GOT3 (cell line): ENCODE measurements at regions not wholly inside any gene's neighbourhood (a gene's known extent, or its start where the extent isn't known, plus 50 kb on each side); places are given as distances from the start of the nearest gene placed in this dataset.

Experiments used
- DNase-seq: peaks from one replicate; lab custom pipeline; 2025; ENCODE audit warnings: mixed read lengths; lab: John Stamatoyannopoulos, UW

DNA sequence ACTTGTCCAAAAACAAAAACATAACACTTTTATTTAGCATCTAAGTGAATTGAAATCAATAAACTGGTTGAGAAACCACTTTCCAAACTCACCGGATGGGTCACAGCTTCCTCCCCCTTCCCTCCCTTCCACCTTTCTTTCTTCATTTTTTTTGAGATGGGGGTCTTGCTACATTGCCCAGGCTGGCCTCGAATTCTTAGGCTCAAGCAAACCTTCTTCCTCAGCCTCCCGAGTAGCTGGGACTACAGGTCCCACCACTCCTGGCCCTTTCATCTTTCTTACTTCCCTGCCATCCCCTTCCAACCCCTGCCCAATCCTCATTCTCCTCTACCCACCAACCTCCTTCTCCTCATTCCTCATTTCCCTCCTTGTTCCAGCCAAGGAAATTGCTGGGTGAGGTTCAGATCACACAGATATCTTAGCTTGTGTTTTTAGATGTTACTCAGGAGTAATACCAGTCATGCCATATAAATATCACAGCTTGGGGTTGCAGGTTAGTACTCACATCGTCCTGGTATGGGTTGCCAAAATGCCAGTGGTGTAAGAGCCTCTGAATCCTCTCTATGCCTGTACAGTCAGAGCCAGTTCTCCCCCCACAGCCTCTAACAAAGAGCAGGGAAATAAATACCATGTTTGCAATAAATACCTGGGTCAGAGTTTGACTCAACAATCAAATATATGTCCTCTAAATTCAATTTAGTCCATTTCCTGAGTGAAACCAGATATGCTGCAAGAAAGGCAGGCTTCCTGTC is 132.7 kb upstream of the NDUFV2 start:
- DNase-seq: no peak

DNA sequence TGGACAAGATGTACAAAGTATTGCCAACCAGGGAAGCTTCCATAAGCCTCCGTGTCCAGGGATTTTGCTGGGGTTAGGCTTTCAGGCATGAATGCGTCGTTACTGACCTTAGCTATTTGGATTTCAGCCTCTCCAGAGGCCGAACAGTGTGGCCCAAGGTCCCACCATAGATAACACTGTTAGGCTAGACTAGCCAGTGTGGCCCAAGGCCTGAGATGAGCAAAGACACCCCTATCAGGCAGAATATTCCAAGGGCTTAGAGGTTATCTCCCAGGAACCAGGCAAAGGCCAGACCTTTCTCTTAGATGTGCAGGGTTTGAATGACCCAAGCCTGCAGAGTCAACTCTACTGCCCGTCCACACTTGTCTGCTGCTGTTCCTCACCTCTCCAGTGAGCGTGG is 131.7 kb upstream of the NDUFV2 start:
- no peak for DNase-seq

DNA sequence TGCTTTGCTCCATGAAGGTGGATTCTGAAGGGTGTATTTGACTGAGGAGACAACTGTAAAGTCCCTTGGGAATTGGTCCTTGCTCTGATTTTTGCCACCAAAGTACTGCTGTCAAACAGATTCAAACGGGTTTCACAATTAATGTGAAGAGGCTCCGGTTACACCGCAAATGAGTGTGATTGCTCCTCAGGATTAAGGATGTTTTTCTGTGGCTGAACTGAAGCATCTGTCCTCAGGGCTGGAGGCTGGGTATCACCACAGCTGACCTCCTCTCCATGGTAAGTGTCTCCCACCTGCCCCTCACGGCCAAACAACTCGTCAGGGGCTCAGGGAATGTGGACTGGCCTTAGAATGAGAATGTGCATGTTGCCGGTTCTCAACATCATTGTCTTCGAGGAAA is 130.4 kb upstream of the NDUFV2 start:
- no peak for DNase-seq

GRCh38 chr18:8974279-8974678 is 128.2 kb upstream of the NDUFV2 start:
- DNase-seq: no peak

- DNase-seq: no peak
Measured at GRCh38 chr18:8974696-8975095, 127.8 kb upstream of the NDUFV2 start.

- no peak for DNase-seq
Measured at GRCh38 chr18:8975624-8976023, 126.9 kb upstream of the NDUFV2 start.

DNA sequence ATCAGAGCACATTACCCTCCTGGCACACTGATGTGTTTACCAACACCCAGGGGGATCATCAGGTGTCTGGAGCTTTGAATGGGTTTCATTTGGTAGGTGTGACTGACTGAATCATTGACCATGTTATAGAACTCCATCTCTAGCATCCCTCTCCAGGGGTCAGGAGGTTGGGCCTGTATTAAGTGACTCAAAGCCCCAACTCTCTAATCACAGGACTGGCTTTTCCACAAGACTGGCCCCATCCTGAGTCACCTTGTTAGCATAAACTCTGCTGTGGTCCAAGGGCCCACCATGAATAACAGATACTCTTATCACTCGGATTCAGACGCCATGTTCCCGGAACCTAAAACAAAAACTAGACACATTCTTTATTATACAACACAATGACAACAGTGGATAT is 125.9 kb upstream of the NDUFV2 start:
- DNase-seq: no peak

DNA sequence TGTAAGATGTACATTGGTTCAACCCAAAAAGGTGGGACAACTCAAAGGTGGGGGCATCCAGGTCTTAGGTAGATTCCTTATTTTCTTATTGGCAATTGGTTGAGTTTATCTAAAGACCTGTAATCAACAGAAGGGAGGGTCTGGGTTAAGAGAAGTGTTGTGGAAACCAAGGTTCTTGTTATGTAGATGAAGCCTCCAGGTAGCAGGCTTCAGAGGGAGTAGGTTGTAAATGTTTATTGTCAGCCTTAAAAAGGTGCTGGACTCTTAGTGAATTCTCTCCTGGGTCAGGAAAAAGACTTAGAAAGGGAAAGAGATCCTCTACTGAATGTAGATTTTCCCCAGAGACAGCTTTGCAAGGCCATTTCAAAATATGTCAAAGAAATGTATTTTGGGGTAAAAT is 125.3 kb upstream of the NDUFV2 start:
- DNase-seq: no peak

DNA sequence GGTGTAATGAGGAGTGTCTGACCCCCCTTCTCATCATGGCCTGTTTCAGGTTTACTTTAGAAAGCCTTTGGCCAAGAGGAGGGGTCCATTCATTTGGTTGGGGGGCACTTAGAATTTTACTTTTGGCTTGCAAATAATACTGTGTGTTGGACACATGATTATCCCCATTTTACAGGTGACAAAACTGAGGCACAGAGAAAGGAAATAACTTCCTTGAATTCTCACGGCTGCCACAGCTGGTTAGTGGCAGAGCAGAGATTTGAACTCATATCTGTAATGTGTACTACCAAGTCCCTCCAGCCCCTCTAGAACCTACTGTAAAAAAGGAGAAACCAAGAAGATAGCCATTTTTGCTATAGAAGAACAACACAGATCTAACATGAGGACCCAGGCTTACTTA is 124.8 kb upstream of the NDUFV2 start:
- no peak for DNase-seq

- no peak for DNase-seq
Measured at GRCh38 chr18:8978394-8978793, 124.1 kb upstream of the NDUFV2 start.

DNA sequence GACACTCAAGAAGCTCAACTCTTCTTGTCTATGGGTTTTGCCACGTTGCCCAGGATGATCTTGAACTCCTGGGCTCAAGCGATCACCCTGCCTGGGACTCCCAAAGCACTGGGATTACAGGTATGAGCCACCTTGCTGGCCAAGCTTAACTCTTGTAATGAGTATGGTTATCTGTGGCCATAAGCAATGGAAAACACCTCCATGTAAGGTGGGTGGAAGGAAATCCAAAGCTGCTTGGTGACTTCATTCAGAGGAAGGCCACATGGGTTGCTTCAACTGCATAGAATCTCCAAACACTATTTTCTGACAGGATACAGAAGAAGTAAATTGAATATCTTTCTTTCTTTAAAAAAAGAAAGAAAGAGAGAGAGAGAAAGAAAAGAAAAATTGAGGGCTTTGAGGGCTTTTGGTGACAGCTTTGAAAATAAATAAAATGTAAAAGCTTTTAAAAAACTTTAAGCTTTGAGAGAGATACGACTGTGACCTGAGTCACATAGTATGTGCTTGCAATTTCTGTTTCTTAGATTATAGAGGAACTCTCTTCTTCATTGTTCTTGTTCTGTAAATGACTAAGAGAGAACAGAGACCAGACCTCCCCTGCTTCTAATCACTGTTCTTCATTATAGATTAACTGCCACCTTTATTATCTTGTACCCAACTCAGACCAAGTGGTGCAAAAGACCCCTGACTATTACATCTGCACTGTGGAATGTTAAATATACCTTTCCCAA is 123.1 kb upstream of the NDUFV2 start:
- no peak for DNase-seq

GRCh38 chr18:8980496-8980895 is 122.0 kb upstream of the NDUFV2 start:
- no peak for DNase-seq

DNA sequence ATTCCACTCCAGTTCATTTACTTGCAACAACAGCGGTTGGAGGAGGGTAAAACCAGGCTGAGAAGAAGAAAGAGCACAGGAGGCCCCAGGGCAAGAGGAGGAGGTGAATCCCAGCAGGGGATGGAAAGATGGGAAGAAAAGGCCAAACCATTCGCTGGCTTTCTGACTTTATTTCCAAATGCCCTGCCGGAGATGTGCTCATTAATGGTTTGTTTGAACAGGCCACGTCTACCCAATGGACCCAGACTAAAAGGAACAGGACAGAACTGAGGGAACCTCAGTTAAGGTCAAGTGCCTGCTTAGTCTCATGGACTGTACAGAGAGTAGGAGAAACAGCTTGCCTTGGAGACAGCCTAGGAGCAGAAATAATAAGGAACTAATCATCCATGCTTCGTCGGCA is 121.6 kb upstream of the NDUFV2 start:
- DNase-seq: no peak

- DNase-seq: no peak
Measured at GRCh38 chr18:8982416-8983183, 119.9 kb upstream of the NDUFV2 start.

DNA sequence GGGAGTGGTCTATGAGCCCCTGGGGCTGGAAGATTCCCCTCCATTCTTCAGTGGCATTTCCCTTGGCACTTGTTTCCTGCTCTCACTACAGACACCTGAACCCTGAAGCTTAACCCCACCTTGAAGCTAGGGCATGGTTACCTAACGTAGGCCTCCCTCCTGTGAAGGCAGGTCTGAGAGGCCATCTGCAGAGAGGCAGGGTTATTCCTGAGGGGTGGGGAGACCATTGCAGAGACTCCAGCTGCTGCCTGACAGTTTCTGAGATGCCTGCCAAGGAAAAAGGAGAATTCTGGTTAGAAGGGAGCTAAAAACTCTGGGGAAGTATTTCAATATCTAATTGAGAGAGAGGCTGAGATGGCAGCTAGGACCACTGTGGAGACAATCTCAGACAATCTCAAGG is 119.3 kb upstream of the NDUFV2 start:
- DNase-seq: no peak

GRCh38 chr18:8984131-8984721 is 118.3 kb upstream of the NDUFV2 start:
- no peak for DNase-seq

DNA sequence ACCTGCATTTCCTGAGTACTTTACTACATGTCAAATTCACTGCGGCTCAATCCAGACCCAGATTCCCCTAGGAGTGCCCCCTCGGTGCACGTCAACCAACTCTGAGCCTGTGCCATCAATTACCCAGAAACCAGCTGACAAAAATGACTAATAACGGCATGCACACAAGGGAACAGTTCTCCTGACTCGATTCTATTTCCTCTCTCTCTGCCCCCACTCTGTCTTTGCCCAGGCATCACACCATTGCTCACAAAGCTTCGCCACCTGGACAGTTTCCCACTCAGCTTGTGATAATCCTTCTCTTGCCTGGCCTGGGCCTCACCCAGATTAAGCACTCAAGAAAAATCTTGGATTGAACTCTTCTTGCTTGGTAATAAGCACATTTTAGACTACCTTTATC is 115.3 kb upstream of the NDUFV2 start:
- DNase-seq: no peak

GRCh38 chr18:8988260-8988871 is 114.1 kb upstream of the NDUFV2 start:
- DNase-seq: no peak

DNA sequence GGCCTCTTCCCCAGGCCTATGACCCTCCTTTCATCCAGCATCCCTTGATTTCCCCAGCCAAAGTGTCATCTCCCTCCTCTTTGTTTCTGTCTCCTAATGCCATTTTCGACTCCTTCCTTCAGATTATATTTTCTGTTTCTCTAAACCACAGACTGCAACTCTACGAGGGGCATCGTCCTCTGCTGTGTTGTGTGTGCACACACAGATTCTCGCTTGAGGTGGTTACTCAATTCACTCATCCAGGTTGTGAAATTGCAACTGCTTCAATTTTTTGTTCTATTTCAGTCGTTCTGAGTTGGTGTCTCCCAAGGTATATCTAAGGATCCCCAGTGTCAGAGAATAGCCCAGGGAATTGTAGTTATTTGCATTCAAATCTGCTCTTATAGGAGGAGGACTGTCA is 113.5 kb upstream of the NDUFV2 start:
- no peak for DNase-seq

GRCh38 chr18:8989855-8990254 is 112.6 kb upstream of the NDUFV2 start:
- no peak for DNase-seq

- DNase-seq: no peak
Measured at GRCh38 chr18:8990276-8991031, 112.0 kb upstream of the NDUFV2 start.
